Mesenchymal stem cell (in vitro differentiated cells and primary cell): ENCODE measurements at regions not wholly inside any gene's neighbourhood (a gene's known extent, or its start where the extent isn't known, plus 50 kb on each side); places are given as distances from the start of the nearest gene placed in this dataset.

ENCODE experiments used
- DNase-seq: peaks from one replicate; pipeline ENCODE4 v3.0.0-alpha.2; 2013
- H2AFZ ChIP-seq: one replicate; pipeline ENCODE4 v1.6.1; 2013; ENCODE audit warnings: low read depth, mild to moderate bottlenecking, control low read depth, inconsistent platforms, low read length, moderate library complexity
- H2AK5ac ChIP-seq: 2 replicates; pipeline ENCODE4 v1.6.1; 2013; ENCODE audit warnings: low read length, moderate library complexity, mild to moderate bottlenecking, inconsistent platforms; ENCODE audit not compliant: severe bottlenecking
- H2BK120ac ChIP-seq: one replicate; pipeline ENCODE4 v1.6.1; 2013; ENCODE audit warnings: low read depth, mild to moderate bottlenecking, inconsistent platforms, low read length, moderate library complexity
- H2BK12ac ChIP-seq, 2 experiments: one replicate each; pipeline ENCODE4 v1.6.1; 2013; ENCODE audit warnings: inconsistent platforms in 2 of 2, low read length in 2 of 2, mild to moderate bottlenecking in 2 of 2, moderate library complexity in 2 of 2, control low read depth in 1 of 2
- H2BK15ac ChIP-seq: one replicate; pipeline ENCODE4 v1.6.1; 2013; ENCODE audit warnings: mild to moderate bottlenecking, low read depth, inconsistent platforms; ENCODE audit not compliant: poor library complexity, severe bottlenecking
- H2BK5ac ChIP-seq: 2 replicates; pipeline ENCODE4 v1.6.1; 2013; ENCODE audit warnings: low read depth, mild to moderate bottlenecking, low read length, control low read depth, inconsistent platforms; ENCODE audit not compliant: poor library complexity, severe bottlenecking
- H3K14ac ChIP-seq, 2 experiments: one replicate each; pipeline ENCODE4 v1.6.1; 2013; ENCODE audit warnings: inconsistent platforms in 2 of 2, low read length in 2 of 2, control low read depth in 1 of 2, mild to moderate bottlenecking in 1 of 2, moderate library complexity in 1 of 2
- H3K18ac ChIP-seq, 2 experiments: one replicate each; pipeline ENCODE4 v1.6.1; 2013; ENCODE audit warnings: inconsistent platforms in 2 of 2, low read length in 2 of 2, control low read depth in 1 of 2, low read depth in 1 of 2, mild to moderate bottlenecking in 1 of 2
- H3K23ac ChIP-seq, 2 experiments: one replicate each; pipeline ENCODE4 v1.6.1; 2013; ENCODE audit warnings: inconsistent platforms in 2 of 2, low read length in 2 of 2, mild to moderate bottlenecking in 2 of 2, moderate library complexity in 2 of 2, control low read depth in 1 of 2
- H3K27ac ChIP-seq: 2 replicates; pipeline ENCODE4 v1.5.1; 2013; ENCODE audit warnings: mild to moderate bottlenecking, moderate library complexity, low read length, control low read depth, inconsistent platforms; ENCODE audit not compliant: poor library complexity, severe bottlenecking
- H3K27me3 ChIP-seq, 2 experiments: 2 replicates each; pipeline versions ENCODE4 v1.6.1 to v1.7.0; 2013; ENCODE audit warnings: low read length in 2 of 2, mild to moderate bottlenecking in 2 of 2, moderate library complexity in 2 of 2, control low read depth in 1 of 2, inconsistent platforms in 1 of 2; ENCODE audit not compliant: control insufficient read depth in 1 of 2, insufficient read depth in 1 of 2
- H3K36me3 ChIP-seq, 2 experiments: 2 replicates each; pipeline versions ENCODE4 v1.6.1 to v1.7.0; 2013; ENCODE audit warnings: low read length in 2 of 2, control low read depth in 1 of 2, inconsistent platforms in 1 of 2, low read depth in 1 of 2, mild to moderate bottlenecking in 1 of 2; ENCODE audit not compliant: insufficient read depth in 2 of 2, control insufficient read depth in 1 of 2
- H3K4ac ChIP-seq, 2 experiments: one replicate each; pipeline ENCODE4 v1.6.1; 2013; ENCODE audit warnings: inconsistent platforms in 2 of 2, low read length in 2 of 2, mild to moderate bottlenecking in 2 of 2, moderate library complexity in 2 of 2, control low read depth in 1 of 2, low read depth in 1 of 2
- H3K4me1 ChIP-seq: 2 replicates; pipeline ENCODE4 v1.6.1; 2013; ENCODE audit warnings: low read depth, low read length, control low read depth; ENCODE audit not compliant: control insufficient read depth, insufficient read depth
- H3K4me2 ChIP-seq: 2 replicates; pipeline ENCODE4 v1.6.1; 2013; ENCODE audit warnings: low read length, mild to moderate bottlenecking, inconsistent platforms; ENCODE audit not compliant: poor library complexity, severe bottlenecking
- H3K4me3 ChIP-seq, 2 experiments: 2 replicates each; pipeline versions ENCODE4 v1.5.1 to v1.7.0; 2013; ENCODE audit warnings: low read length in 2 of 2, mild to moderate bottlenecking in 2 of 2, control low read depth in 1 of 2, low read depth in 1 of 2; ENCODE audit not compliant: insufficient read depth in 1 of 2
- H3K79me1 ChIP-seq: replicated peaks from 2 replicates; pipeline ENCODE4 v1.6.1; 2013; ENCODE audit warnings: mild to moderate bottlenecking, control low read depth, low read length, inconsistent platforms; ENCODE audit not compliant: poor library complexity, severe bottlenecking
- H3K9ac ChIP-seq: 2 replicates; pipeline ENCODE4 v1.7.0; 2013; ENCODE audit warnings: mild to moderate bottlenecking, low read length, moderate library complexity
- H3K9me3 ChIP-seq: 2 replicates; pipeline ENCODE4 v1.7.0; 2013; ENCODE audit warnings: mild to moderate bottlenecking, low read length; ENCODE audit not compliant: control insufficient read depth
- H4K8ac ChIP-seq: one replicate; pipeline ENCODE4 v1.6.1; 2013; ENCODE audit warnings: inconsistent platforms, mild to moderate bottlenecking, low read length, moderate library complexity
- H4K91ac ChIP-seq: one replicate; pipeline ENCODE4 v1.6.1; 2013; ENCODE audit warnings: mild to moderate bottlenecking, low read length, inconsistent platforms
- WGBS: methylation state at CpG from one replicate; pipeline ENCODE4 v1.1.7; 2013; ENCODE audit warnings: mixed read lengths; 5-methylcytosine and 5-hydroxymethylcytosine counted together

DNA sequence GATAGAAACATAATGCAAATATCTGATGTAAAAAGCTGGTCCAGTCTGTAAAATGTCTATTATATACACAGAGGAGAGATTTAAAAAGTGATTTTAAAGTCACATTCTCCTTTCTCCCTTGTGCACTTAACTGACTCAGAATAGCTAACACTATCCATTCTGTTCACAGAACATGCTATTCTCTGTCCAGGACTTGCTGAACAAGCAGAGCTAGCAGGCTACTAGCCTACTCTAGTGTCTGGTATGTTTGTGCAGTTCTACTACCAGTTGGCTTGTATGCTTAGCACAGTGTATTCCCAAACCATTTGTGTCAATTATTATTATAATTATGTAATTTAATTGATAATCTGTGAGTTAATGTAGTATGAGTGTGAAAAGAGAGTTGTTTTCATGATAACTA lies 161.7 kb upstream of the NUDT12 start:
- Histone ChIP-seq H2BK120ac (no peak overlapping the region), H2BK5ac (no peak overlapping the region), H3K9ac (no peak overlapping the region), H3K27ac (no peak overlapping the region), H2AFZ (no peak overlapping the region), H2AK5ac (no peak overlapping the region), H4K8ac (no peak overlapping the region), H3K4me2 (no peak overlapping the region), H3K9me3 (peaks cover 10% of the 10 kb centered on the region), H3K23ac (no peak overlapping the region), H3K27me3 (no peaks in the 10 kb centered on the region), H3K4ac (no peak overlapping the region), H3K36me3 (no peaks in the 10 kb centered on the region), H4K91ac (no peak overlapping the region), H2BK12ac (no peak overlapping the region), H3K79me1 (no peaks in the 10 kb centered on the region), H3K14ac (no peak overlapping the region), H2BK15ac (no peak overlapping the region), H3K4me1 (no peaks in the 10 kb centered on the region), H3K18ac (no peak overlapping the region), H3K4me3 (no peak overlapping the region)
- no peak for DNase-seq

DNA sequence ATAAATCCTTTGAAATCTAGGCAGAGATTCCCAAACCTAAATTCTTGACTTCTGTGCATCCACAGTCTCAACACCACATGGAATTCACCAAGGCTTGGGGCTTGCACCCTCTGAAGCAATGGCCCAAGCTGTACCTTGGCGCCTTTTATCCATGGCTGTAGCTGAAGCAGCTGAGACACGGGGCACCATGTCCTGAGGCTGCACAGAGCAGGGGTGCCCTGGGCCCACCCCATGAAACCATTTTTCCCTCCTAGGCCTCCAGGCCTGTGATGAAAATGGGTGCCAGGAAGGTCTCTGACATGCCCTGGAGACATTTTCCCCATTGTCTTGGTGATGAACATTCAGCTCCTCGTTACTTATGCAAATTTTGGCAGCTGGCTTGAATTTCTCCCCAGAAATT lies 158.6 kb upstream of the NUDT12 start:
- H3K4ac ChIP-seq = no peak overlapping the region
- H2BK5ac ChIP-seq = no peak overlapping the region
- no peaks in the 10 kb centered on the region for H3K27me3 ChIP-seq
- H3K9me3 ChIP-seq = peaks cover 10% of the 10 kb centered on the region
- no peak overlapping the region for H4K91ac ChIP-seq
- H2AFZ ChIP-seq = no peak overlapping the region
- no peak overlapping the region for H3K23ac ChIP-seq
- no peak overlapping the region for H3K27ac ChIP-seq
- DNase-seq = no peak
- no peaks in the 10 kb centered on the region for H3K4me1 ChIP-seq
- no peak overlapping the region for H2BK120ac ChIP-seq
- no peaks in the 10 kb centered on the region for H3K79me1 ChIP-seq
- H3K14ac ChIP-seq = no peak overlapping the region
- no peaks in the 10 kb centered on the region for H3K36me3 ChIP-seq
- no peak overlapping the region for H3K18ac ChIP-seq
- no peak overlapping the region for H4K8ac ChIP-seq
- H2AK5ac ChIP-seq = no peak overlapping the region
- no peak overlapping the region for H3K4me2 ChIP-seq
- H3K9ac ChIP-seq = no peak overlapping the region
- no peak overlapping the region for H2BK15ac ChIP-seq
- H3K4me3 ChIP-seq = no peak overlapping the region
- H2BK12ac ChIP-seq = no peak overlapping the region
- 59% methylated on average over 3 of the region's 3 CpGs for WGBS

DNA sequence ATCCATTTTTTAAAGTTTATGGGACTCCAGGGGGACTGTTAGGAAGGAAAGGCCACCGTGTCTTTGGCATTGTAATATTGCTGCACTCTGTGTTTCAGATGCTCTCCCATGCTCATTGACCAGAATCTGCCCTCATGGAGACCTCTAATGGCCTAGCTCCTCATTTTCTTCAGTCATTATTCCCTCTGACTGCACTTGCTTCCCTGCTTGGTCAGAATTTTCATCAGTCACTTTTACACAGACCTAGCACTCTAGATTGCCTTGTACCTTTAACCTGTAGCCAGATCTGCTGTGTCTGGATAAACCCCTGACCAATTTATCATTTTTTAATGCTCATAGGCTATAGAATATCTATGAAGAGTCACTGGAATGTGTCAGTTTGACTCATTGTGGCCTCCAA lies 155.5 kb upstream of the NUDT12 start:
- no peak overlapping the region for H3K4me2 ChIP-seq
- no peak overlapping the region for H4K91ac ChIP-seq
- no peak overlapping the region for H2BK12ac ChIP-seq
- H3K23ac ChIP-seq = no peak overlapping the region
- H3K4ac ChIP-seq = no peak overlapping the region
- no peak overlapping the region for H3K9ac ChIP-seq
- no peak overlapping the region for H2BK5ac ChIP-seq
- no peak overlapping the region for H2BK120ac ChIP-seq
- no peaks in the 10 kb centered on the region for H3K36me3 ChIP-seq
- no peak for DNase-seq
- no peak overlapping the region for H3K18ac ChIP-seq
- WGBS = 62% methylated on average over 1 of the region's 1 CpG
- H2BK15ac ChIP-seq = no peak overlapping the region
- H2AFZ ChIP-seq = no peak overlapping the region
- H3K27me3 ChIP-seq = no peaks in the 10 kb centered on the region
- no peak overlapping the region for H3K4me3 ChIP-seq
- peaks cover 10% of the 10 kb centered on the region for H3K9me3 ChIP-seq
- no peaks in the 10 kb centered on the region for H3K4me1 ChIP-seq
- no peak overlapping the region for H3K14ac ChIP-seq
- H3K27ac ChIP-seq = no peak overlapping the region
- no peaks in the 10 kb centered on the region for H3K79me1 ChIP-seq
- H4K8ac ChIP-seq = no peak overlapping the region
- no peak overlapping the region for H2AK5ac ChIP-seq

DNA sequence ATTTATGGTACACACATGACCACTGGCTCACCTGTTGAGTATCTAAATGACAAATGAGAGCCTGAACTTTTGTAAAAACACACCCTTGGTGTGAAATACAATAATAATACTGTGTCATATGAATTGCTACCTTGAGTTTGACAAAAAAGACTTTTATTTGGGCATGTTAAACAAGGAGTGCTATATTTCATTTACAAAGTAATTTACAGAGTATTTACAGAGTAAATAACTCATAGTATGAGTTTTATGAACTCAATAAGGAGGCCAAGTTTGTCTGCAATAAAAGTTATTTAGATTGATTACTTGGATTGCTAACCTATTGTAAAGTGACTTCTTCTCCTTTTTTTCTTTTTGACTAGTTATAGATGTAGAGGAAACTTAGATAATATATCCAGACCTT lies 146.0 kb upstream of the NUDT12 start:
- no peak overlapping the region for H3K4ac ChIP-seq
- H3K14ac ChIP-seq = no peak overlapping the region
- DNase-seq = no peak
- H3K23ac ChIP-seq = no peak overlapping the region
- H3K9ac ChIP-seq = no peak overlapping the region
- H4K91ac ChIP-seq = no peak overlapping the region
- no peak overlapping the region for H4K8ac ChIP-seq
- H3K18ac ChIP-seq = no peak overlapping the region
- no peaks in the 10 kb centered on the region for H3K4me1 ChIP-seq
- no peak overlapping the region for H2BK5ac ChIP-seq
- H2AFZ ChIP-seq = no peak overlapping the region
- no peak overlapping the region for H3K4me2 ChIP-seq
- H3K27ac ChIP-seq = no peak overlapping the region
- no peak overlapping the region for H2AK5ac ChIP-seq
- no peaks in the 10 kb centered on the region for H3K9me3 ChIP-seq
- H2BK15ac ChIP-seq = no peak overlapping the region
- no peak overlapping the region for H2BK12ac ChIP-seq
- no peaks in the 10 kb centered on the region for H3K36me3 ChIP-seq
- H3K79me1 ChIP-seq = no peaks in the 10 kb centered on the region
- no peak overlapping the region for H3K4me3 ChIP-seq
- no peaks in the 10 kb centered on the region for H3K27me3 ChIP-seq
- no peak overlapping the region for H2BK120ac ChIP-seq
